ENCODE measurements at regions not wholly inside any gene's neighbourhood (a gene's known extent, or its start where the extent isn't known, plus 50 kb on each side); places are given as distances from the start of the nearest gene placed in this dataset.

DNA sequence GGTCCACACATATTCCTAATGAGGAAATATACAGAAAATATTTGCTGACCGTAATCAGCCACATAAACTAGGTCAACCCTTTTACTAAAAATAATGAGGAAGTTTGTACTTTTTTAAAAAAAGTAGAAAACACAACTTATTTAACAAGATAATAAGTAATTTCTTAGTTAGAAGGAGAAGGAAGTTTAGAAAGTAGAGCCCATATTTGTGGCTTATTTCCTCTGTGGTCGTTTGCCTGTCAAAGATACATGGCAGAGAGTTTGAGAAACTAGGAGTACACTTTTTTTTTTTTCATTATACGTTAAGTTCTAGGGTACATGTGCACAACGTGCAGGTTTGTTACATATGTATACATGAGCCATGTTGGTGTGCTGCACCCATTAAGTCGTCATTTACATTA, 1205.2 kb upstream of the MIR17HG start:
- DNase-seq (ENCODE audit: low read depth): no peak

DNA sequence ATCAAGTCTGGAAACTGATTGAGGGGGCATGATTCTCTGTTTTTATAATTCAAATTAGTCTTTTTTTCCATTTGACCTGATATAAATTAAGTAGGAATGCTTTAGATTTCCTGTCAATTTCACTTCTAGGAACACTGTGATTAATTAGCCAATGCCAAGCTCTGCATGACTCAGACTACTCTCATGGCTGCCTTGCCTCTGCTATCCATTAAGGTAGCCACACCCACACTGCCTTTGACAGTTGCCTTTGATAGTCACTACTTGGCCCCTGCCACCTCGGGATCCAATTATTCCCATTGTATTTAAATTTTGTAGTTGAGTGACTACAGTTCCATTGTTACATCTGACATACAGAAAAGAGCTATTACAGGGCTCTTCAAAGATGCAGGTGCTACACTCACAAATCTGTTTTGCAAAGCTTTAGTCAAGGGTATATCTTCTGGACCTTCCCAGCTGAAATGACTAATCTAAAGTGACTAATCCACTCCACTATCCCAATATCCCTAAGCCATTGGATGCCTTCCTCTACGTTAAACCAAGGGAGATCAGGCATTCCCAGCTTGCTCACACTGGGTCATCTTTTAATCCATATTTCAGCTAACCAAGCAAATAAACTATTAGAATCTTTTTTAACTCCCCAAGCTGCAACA, 1193.1 kb upstream of the MIR17HG start:
- peak; percentile 25 for DNase-seq (ENCODE audit: low read depth)

DNA sequence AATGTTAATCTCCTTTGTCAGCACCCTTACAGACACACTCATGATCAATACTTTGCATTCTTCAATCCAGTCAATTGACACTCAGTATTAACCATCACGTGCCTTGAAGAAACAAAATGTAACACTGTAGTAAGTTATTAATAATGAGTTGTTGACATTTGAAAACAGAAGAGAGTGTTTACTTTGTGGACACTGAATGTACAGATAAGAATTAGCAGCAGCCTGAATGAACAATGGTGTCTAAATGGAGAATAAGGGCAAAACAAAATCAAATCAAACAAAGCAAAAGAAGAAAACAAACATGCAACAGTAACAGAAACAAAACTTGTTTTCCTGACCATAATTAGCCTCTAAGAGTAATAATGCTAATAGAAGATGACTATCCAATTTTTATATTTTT, 1191.1 kb upstream of the MIR17HG start:
- DNase-seq (ENCODE audit: low read depth): no peak

DNA sequence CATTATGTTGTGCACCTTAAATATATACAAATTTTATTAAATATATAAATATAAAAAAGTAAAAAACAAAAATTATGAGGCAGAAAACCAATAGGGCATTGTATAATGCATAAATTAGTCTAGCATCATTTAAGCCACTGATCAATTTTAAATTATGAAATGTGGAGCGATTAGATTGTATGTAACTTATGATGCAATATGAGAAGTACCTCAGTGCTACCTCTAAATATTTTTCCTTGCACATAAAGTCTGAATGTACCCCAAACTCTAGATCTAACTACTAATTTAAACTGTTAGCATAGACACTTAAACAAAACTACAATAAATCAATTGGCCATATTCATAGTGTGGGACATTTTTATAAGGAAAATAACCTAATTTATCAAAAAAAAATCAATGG, 1178.5 kb upstream of the MIR17HG start:
- no peak for DNase-seq (ENCODE audit: low read depth)

DNA sequence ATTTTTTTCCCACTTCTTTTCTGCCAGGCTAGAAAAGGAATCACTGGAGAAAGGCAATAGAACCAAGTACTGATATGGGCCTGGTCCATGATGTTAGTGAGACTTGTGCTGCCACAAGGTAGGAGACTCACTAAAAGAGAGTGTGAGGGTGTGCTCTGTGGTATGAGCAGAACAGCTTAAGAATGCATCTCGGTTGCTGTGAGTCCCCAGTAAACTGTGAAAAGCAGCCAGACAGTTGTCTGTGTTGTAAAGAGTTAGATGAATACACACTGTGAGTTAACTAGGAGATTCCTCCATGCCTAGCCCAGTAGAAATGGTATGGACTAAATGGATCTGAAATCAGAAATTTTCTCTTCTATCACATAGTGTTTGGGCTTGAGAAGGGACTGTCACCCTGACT, 1177.3 kb upstream of the MIR17HG start:
- no peak for DNase-seq (ENCODE audit: low read depth)

DNA sequence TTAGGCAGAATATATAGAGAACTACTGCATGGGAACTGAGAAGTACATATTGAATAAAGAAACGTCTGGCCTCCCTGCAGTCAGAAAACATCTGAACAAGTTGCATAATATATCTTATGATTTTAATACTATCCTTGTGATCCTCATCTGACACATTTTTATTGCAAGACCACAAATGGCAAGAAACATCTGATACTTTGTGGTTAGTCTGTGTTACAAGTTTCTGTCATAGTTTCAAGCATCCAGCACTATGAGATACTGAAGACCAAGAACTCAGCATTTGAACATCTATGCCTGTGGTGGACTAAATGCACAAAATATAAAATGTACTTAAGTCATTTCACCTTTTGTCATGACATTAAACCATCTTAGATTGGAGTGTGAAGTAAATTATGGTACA, 1175.8 kb upstream of the MIR17HG start:
- DNase-seq (ENCODE audit: low read depth): peak; percentile 0

DNA sequence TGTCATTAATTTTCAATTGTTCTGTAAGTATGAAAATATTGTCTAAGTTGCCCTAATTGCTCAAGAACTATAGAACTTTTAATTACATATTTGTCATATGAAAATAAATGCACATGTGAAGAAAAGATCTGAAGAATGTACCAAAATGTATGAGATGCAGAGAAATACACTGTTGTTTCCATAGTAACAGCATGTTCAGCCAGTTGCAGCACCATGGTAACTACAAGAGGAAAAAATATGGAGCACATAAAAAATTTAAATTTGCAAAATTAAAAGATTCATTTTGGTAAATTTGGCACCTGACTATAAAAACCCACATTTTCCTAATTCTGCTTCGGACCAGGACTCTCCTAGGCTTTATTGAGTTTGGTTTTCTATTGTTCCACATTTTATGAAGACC, 1170.0 kb upstream of the MIR17HG start:
- DNase-seq (ENCODE audit: low read depth): no peak

DNA sequence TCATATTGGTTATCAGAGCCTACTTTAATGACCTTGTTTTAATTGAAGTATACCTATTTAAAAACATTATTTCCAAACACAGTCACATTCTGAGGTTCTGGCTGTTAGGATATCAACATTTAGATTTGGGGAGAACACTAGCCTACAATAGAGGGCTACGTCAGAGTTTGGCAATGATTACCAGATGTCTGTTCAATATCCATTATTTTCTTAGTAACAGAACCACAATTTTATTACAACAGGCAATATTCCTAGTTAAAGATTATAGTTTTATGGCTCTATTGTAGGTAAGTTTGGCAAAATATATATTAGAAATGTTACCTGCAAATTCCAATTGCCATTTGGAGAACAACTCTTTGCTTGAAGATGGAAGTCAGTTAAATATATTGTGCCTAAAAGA, 1163.1 kb upstream of the MIR17HG start:
- no peak for DNase-seq (ENCODE audit: low read depth)

DNA sequence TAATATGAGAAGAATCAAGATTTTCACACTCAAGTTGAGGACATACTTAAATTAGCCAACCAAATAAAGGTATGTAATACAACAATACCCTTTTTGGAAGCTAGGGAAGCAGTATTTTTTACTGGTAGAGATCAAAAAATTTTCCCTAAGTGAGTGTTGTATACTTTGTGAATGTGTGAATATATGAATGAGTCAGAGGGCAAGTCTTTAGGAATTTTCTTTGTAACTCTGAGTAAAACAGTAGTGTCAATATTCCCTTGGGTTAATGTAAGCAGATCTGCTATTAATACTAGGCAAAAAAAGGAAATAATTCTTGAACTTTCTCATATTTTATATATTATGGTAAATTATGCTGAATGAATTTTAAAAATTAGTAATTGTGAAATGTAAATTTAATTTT, 1161.8 kb upstream of the MIR17HG start:
- DNase-seq (ENCODE audit: low read depth): no peak

DNA sequence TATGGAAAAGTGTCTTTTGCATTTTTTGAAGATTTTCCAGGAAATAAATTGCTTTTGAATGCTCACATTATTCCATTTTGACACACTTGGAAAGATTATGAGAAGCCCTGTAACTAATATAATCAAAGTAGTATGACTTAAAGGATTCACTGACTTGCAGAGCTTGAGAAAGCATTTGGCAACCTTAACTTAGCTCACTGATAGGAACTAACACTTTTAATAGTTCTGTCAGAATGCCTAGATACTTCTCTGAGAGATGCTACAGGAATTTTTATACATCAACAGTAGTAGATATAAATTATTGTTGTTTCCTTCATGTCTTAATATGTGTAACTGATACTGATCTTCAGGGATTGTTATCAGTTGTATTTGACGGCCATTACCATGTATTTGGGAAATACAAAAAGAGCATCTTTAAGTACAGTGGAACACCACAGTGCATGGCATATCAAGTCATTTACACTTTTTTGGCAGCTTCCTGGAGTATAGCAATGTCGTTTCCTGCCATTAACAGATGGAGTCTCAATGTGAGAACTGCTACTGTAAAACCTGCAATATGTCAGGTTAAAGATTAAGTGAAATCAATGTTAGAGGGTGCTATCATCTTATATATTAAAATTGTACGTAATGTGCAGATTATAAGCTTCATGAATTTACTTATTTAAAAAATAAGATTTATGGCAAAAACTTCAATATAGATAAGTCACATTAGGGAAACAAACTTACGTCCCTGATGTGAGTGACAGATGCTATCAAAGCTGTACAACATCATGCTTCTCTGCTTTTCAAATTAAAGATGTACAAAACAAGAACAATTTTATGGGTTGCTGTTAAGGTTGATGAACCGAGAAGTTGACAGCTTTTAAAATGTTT, 1159.8 kb upstream of the MIR17HG start:
- DNase-seq (ENCODE audit: low read depth): no peak

DNA sequence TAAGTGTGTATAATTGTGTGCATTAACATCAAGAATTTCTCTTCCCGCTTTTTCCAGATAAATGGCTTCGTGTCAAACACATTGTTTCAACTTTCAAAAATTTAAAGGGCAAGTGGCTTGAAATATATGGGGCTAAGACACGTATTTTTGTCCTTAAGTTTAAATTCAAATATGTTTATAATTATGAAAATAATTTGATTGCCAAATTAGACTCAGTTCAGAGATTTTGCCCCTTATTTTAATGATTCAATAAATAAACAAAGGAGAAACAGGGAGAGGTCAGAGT, 1159.2 kb upstream of the MIR17HG start:
- DNase-seq (ENCODE audit: low read depth): no peak

DNA sequence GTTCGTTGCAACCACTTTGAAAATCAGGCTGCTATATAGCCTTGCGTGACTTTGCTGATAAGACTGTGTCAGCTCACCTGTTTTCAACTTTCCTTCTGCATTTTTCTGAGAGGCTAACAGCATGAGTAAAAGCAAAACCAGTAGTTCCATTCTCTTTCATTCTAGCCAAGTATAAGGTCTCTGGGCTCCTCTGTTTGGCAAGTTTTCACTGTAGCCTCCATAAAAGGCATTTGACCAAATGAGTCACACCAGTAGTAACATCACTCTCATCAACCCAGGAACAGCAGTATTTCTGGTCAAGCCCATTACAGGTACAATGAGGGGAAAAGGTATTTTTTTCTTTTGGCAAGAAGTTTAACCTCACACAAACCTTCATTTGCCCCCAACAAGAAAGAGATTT, 1149.8 kb upstream of the MIR17HG start:
- DNase-seq (ENCODE audit: low read depth): peak; percentile 14

DNA sequence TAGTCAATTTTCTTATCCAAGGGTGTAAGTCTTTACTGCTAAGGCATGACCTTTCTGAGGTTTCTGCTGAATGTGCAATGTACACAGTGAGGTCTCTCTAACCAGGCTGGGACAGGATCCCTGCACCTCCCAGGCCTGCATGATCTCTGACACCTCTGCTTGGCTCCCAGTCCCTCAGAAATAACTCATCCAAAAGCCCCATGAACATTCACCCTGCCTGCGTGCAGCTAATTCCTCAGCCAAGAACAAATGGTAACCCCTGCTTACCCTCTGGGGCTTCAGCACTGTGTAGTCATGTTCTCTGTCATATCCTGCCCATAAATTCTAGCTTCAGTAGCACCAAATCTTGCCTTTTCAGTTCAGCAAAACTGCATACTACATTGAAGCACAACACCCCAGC, 1146.3 kb upstream of the MIR17HG start:
- peak; percentile 9 for DNase-seq (ENCODE audit: low read depth)

DNA sequence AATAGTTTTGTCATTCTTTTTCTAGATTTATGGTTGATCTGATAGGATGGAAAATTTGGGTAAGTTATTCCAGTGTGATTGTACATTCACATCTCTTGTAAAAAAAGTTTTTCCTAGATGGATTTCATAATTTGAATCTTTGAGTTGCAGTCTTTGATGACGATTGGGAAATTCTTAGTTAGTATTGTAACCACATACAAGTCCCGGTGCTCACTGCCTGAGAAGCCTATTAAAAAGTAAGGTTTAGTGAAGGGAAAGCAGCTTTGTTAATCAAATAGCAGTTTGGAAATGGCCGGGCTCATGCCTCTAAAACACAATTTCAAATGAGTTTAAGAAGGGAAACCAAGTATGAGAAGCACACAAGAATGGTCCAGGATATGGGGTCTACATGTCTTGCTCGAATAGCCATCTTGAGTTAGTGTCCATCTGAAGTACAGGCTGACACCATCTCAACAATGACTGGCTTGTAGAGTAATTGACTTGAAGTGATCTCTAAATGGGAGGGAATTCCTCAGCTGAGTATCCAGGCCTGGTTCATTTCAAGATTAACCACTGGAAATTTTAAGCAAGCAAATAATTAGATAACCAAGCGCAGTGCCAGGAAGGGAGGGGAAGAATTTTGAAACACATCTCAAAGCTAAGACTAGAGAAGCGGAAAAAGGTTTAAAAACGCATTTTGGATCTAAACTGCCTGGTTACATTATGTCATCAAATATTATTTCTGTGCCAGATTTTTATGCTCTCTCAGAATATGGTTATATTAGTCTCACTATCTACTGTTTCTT, 1145.6 kb upstream of the MIR17HG start:
- no peak for DNase-seq (ENCODE audit: low read depth)

DNA sequence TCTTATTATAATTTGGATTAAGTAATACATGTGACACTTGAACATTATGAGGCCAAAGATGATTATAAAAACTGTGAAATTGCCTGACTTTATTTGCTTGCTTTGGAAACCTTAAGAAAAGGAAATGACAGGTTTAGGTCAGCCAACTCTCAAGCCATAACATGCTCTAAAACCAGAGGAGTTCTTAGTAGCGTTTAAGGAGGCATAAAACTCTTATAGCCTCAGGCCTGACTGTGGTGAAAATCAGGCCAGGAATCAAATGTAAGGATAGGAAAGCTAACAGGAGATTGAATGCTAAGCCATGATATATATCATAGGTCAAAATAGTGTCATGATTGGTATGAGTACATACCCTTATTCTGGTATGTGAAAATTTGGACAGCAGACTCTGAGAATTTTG, 1142.4 kb upstream of the MIR17HG start:
- DNase-seq (ENCODE audit: low read depth): no peak

DNA sequence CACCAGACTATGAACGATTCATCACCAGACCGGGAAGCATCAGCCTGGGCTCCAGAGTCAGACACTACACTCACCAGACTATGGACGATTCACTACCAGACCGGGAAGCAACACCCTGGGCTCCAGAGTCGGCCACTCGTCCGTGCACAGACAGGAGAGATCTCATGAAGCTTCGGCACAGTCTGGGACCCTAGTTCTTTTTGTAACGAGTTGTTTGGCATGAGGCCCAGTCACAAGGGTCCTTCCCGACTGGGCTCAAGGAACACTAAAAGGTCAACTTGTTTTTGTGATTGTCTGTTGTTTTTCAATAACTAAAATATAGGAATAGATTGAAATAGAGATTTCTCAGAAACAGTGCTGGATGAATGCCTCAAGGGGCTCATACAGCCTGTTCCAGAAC, 1141.6 kb upstream of the MIR17HG start:
- no peak for DNase-seq (ENCODE audit: low read depth)

DNA sequence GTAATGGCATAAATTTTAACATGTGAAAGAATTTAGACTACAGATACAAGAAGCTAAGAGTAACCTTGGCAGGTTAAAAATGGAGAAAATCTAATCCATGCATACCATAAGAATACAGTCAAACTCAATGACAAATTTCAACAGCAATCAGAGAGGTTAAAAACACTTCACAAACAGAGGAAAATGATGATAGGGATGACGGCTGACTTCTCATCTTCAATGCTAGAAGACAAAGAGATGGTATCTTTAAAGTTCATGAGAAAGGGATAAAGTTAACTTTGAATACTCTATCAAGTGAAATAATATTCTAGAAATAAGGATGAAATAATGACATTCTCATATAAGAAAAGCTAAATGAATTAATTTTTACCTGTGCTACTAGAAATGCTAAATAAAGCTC, 1130.2 kb upstream of the MIR17HG start:
- no peak for DNase-seq (ENCODE audit: low read depth)

DNA sequence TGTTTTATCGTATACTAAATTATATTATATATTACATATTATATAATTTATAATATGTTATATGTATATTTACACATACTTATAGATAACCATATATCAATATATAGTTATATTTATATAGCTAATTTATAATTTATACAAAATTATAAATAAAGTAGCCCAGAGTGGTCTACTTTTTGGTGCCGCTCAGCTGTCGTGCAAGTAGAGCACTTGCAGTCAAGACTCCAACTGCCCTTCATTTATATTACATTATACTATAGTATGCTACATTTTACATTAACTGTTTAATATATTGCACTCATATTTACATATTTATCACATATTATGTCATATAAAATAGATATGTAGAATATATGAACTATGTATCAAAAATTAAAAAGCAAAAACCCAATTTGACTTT, 1124.7 kb upstream of the MIR17HG start:
- no peak for DNase-seq (ENCODE audit: low read depth)

DNA sequence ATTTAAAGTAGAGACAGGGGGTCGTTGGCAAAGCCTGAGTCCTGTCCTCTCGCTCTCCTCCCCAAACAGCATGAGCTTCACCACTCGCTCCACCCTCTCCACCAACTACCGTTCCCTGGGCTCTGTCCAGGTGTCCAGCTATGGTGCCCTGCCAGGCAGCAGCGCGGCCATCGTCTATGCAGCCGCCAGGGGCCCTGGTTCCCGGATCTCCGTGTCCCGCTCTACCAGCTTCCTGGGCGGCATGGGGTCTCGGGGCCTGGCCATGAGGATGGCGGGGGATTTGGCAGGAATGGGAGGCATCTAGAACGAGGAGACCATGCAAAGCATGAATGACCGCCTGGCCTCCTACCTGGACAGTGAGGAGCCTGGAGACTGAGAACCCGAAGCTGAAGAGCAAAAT, 1117.2 kb upstream of the MIR17HG start:
- no peak for DNase-seq (ENCODE audit: low read depth)

DNA sequence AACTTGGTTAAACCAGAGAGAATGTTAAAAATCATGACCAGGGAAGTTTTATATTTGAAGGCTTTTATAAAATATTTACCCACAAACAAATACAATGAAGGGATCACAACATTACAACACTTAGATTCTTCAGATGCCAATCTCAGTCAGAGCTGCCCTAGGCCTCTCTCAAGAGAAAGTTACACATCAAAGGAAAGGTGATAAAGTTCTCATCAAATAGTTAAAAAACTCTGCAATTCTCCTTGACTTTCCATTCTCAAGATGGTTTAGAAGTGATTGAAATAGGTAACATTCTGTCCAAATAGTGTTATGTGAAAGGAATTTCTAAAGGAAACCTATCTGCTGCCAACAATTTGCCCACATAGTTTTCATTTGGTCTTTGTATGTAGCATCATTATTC, 1115.2 kb upstream of the MIR17HG start:
- no peak for DNase-seq (ENCODE audit: low read depth)

DNA sequence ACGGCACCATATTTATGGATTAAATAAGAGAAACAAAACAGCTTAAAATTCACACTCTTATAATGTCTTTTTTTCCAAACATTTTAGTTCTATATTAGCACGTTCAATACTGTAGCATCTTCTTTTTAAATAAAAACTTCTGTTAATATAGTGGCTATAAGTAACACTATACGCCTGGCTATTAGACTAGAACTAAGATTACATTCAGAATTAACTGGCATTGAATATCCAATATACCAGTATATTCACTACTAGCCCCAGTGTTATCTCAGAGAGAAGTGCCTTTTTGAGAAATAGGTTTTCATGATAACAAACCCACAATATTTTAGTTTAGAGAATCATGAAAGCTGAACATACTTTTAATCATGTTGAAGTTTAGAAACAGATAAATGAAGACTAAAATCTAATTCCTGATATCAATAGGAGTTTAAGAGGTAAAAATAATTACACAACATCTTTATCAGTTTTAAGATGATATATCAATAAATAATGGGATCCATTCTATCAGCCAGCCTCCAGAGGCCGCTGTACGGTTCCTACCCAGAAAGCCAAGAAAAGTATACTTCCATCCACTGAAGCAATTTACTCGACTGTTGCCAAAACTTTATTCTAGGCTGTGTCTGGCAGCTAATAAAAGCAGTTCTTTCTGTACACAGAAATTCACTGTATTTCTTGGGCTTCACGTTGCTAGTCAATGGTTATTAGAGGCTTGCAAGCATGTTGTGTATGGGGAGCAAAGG, 1113.4 kb upstream of the MIR17HG start:
- DNase-seq (ENCODE audit: low read depth): no peak

DNA sequence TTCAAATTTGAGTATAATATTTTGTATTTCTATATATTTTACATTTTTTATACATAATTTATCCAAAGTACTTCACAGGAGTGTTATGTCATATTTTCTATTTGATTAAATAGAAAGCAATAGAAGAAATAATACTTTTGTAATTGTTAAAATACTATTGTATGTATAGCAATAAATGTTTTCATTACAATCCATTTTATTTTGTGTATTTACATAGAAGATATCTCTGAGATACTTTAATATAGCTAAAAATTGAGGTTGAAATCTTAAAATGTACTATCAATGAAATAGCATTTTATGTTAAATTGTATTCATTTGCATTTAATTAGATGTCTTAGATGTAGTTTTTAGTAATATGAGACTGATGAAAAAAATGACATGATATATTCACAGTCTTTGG, 1109.6 kb upstream of the MIR17HG start:
- DNase-seq (ENCODE audit: low read depth): no peak

Data from M059J (cell line).